HepG2 (cell line): ENCODE measurements at regions not wholly inside any gene's neighbourhood (a gene's known extent, or its start where the extent isn't known, plus 50 kb on each side); places are given as distances from the start of the nearest gene placed in this dataset.

Source experiments
- ATAC-seq: fragments of 200-7000 bp; cut with Tn5 transposase; 3 replicates; pipeline ENCODE4 v1.9.1; 2020; ENCODE audit warnings: mild to moderate bottlenecking, moderate library complexity
- BruUV-seq: library from RNA; stranded (reverse); fragments of 400-500 nt; replicated peaks from 2 replicates; lab custom pipeline; 2021; lab: Mats Ljungman, UMichigan
- CTCF ChIA-PET: fragments of 300-600 bp; formaldehyde crosslinking; extraction: SDS; loops from one replicate; lab custom pipeline; 2021; ENCODE audit warnings: low total read pairs, inconsistent platforms, low intra/inter-chr PET ratio; lab: Yijun Ruan, JAX
- POLR2A ChIA-PET: fragments of 350-600 bp; sonication (Branson Sonifier 250); formaldehyde crosslinking; loops from one replicate; lab custom pipeline; 2020; ENCODE audit warnings: antibody characterized with exemption, inconsistent platforms; lab: Yijun Ruan, JAX
- DNase-seq: peaks from one replicate; pipeline ENCODE4 v3.0.0-alpha.2; 2015; ENCODE audit warnings: low spot score
- FAIRE-seq: peaks from 3 replicates; lab custom pipeline; 2011; peaks lifted over from hg19 to GRCh38; lab: Jason Lieb, UNC
- H2AFZ ChIP-seq: one replicate; pipeline ENCODE4 v1.6.1; 2011; ENCODE audit warnings: low read length, inconsistent platforms
- H3K27ac ChIP-seq: fragments of 300-600 bp; 3 replicates; pipeline ENCODE4 v1.8.0; 2011; ENCODE audit warnings: mixed run types, mild to moderate bottlenecking, mixed read lengths, low read length, inconsistent platforms; ENCODE audit not compliant: insufficient read depth; ENCODE audit errors: extremely low read length
- H3K27me3 ChIP-seq, 2 experiments: fragments of 200-600 bp in 1 of 2; 2 replicates in 1 of 2; 3 replicates in 1 of 2; pipeline versions ENCODE4 v1.6.0 to v1.8.0; 2011; ENCODE audit warnings: low read length in 2 of 2, mild to moderate bottlenecking in 2 of 2, moderate library complexity in 2 of 2, inconsistent platforms in 1 of 2; ENCODE audit not compliant: insufficient read depth in 2 of 2, control insufficient read depth in 1 of 2
- H3K36me3 ChIP-seq, 2 experiments: fragments of 200-600 bp in 1 of 2; replicated peaks in 1 of 2; 2 replicates in 1 of 2; 3 replicates in 1 of 2; pipeline versions ENCODE4 v1.5.1 to v1.8.0; 2011; ENCODE audit warnings: low read length in 2 of 2, inconsistent platforms in 1 of 2; ENCODE audit not compliant: insufficient read depth in 2 of 2, control insufficient read depth in 1 of 2
- H3K4me1 ChIP-seq: 2 replicates; pipeline ENCODE4 v1.5.1; 2012; ENCODE audit warnings: low read length, inconsistent platforms; ENCODE audit not compliant: insufficient read depth
- H3K4me2 ChIP-seq: 2 replicates; pipeline ENCODE4 v1.6.0; 2011; ENCODE audit warnings: low read depth, low read length, inconsistent platforms
- H3K4me3 ChIP-seq, 3 experiments: fragments of 200-600 bp in 1 of 3; sonication (generic), shearing (Covaris generic) in 1 of 3; replicated peaks in 1 of 3; 2 replicates each; pipeline ENCODE4 v1.5.1; 2011 to 2016; ENCODE audit warnings: low read length in 3 of 3, inconsistent platforms in 2 of 3, low read depth in 2 of 3, mild to moderate bottlenecking in 2 of 3, control low read depth in 1 of 3, mixed read lengths in 1 of 3; ENCODE audit not compliant: insufficient read depth in 1 of 3
- H3K79me2 ChIP-seq: one replicate; pipeline ENCODE4 v1.6.1; 2011; ENCODE audit warnings: low read length, inconsistent platforms; ENCODE audit not compliant: insufficient read depth
- H3K9ac ChIP-seq: 2 replicates; pipeline ENCODE4 v1.6.0; 2011; ENCODE audit warnings: mild to moderate bottlenecking, low read depth, low read length, inconsistent platforms; ENCODE audit not compliant: insufficient read depth
- H3K9me3 ChIP-seq: 2 replicates; pipeline ENCODE4 v1.5.1; 2012; ENCODE audit warnings: mild to moderate bottlenecking, low read length
- H4K20me1 ChIP-seq: 2 replicates; pipeline ENCODE4 v1.6.0; 2011; ENCODE audit warnings: inconsistent platforms, mild to moderate bottlenecking, low read length, moderate library complexity; ENCODE audit not compliant: insufficient read depth
- ISX ChIP-seq: sonication (generic); formaldehyde crosslinking; conservative IDR thresholded peaks from 2 replicates; pipeline ENCODE4 v1.5.0; 2020; ENCODE audit warnings: missing genetic modification reagents
- MIER3 ChIP-seq: IDR thresholded peaks from 2 replicates; pipeline ENCODE4 v1.6.1; 2016; ENCODE audit warnings: missing compliant biosample characterization, borderline replicate concordance
- ZNF205 ChIP-seq: IDR thresholded peaks from 2 replicates; pipeline ENCODE4 v1.6.1; 2018; ENCODE audit warnings: missing biosample characterization, missing genetic modification reagents
- ZNF367 ChIP-seq: sonication (generic); formaldehyde crosslinking; IDR thresholded peaks from 2 replicates; pipeline ENCODE4 v1.4.0; 2020; ENCODE audit warnings: missing genetic modification reagents, borderline replicate concordance
- ZNF556 ChIP-seq: sonication (generic); formaldehyde crosslinking; IDR thresholded peaks from 2 replicates; pipeline ENCODE4 v1.4.0; 2020; ENCODE audit warnings: mild to moderate bottlenecking, missing genetic modification reagents, borderline replicate concordance
- ZNF619 ChIP-seq: sonication (generic); formaldehyde crosslinking; IDR thresholded peaks from 2 replicates; pipeline ENCODE4 v1.4.0; 2020; ENCODE audit warnings: mild to moderate bottlenecking, missing genetic modification reagents
- ZNF768 ChIP-seq: sonication (generic); formaldehyde crosslinking; IDR thresholded peaks from 2 replicates; pipeline ENCODE4 v1.4.0; 2020; ENCODE audit warnings: missing genetic modification reagents
- ZXDC ChIP-seq: sonication (generic); formaldehyde crosslinking; IDR thresholded peaks from 2 replicates; pipeline ENCODE4 v1.5.0; 2020; ENCODE audit warnings: mild to moderate bottlenecking, missing genetic modification reagents
- WGBS: methylation state at CpG from one replicate; pipeline ENCODE4 v1.1.6; 2017; ENCODE audit warnings: low lambda C conversion rate; 5-methylcytosine and 5-hydroxymethylcytosine counted together
- in situ Hi-C: cut with HindIII; loops from 2 replicates; pipeline ENCODE4 v1.10.0; 2017; ENCODE audit warnings: low pct_unique_long_range_greater_than_20kb; ENCODE audit not compliant: extremely low pct_ligation_motif_present
- intact Hi-C: fragments of 100-400 bp; cut with micrococcal nuclease; formaldehyde crosslinking; loops from one replicate; pipeline ENCODE4 v1.10.0; 2022; ENCODE audit not compliant: unreplicated experiment

- POLR2A ChIA-PET: no interaction called here
- no peaks in the 10 kb centered on the region for H4K20me1 ChIP-seq
- H3K27me3 ChIP-seq: no peaks in the 10 kb centered on the region; a peak in 1 of 5 replicates
- H3K4me1 ChIP-seq: no peaks in the 10 kb centered on the region
- ATAC-seq: no peak
- no peak for DNase-seq
- H3K4me2 ChIP-seq: no peak overlapping the region
- H3K27ac ChIP-seq: no peak overlapping the region
- no peak for FAIRE-seq
- H3K9me3 ChIP-seq: peaks cover 7% of the 10 kb centered on the region
- CTCF ChIA-PET: interaction anchor here (2.2 kb wide), 1 partner anchor 446 kb away, joined by 17 read pairs; no protein-coding TSS in a partner anchor
- H2AFZ ChIP-seq: no peak overlapping the region
- no peaks in the 10 kb centered on the region for H3K79me2 ChIP-seq
- in situ Hi-C loops: loop anchor here (5.0 kb wide), 1 partner anchor 444 kb away; no protein-coding TSS in a partner anchor
- WGBS: 52% methylated on average over 2 of the region's 2 CpGs
- TF ChIP-seq ZNF205 (CRISPR knock-in tag): no peak
- peak; percentile 76; the same call in 1 of the 2 replicates for TF ChIP-seq ZNF768 (CRISPR knock-in tag)
- no peak overlapping the region for H3K4me3 ChIP-seq
- no peak overlapping the region for H3K9ac ChIP-seq
- BruUV-seq: no TSS peak
- no peaks in the 10 kb centered on the region for H3K36me3 ChIP-seq
- intact Hi-C loops: no loop called here
Measured at GRCh38 chr20:56996533-56996932, 269.9 kb downstream of the BMP7 start.

- FAIRE-seq (no peak), ATAC-seq (no peak), DNase-seq (no peak)
- no peak overlapping the region for H3K9ac ChIP-seq
- H3K9me3 ChIP-seq: peaks cover 7% of the 10 kb centered on the region
- H2AFZ ChIP-seq: no peak overlapping the region
- H4K20me1 ChIP-seq: no peaks in the 10 kb centered on the region
- no peaks in the 10 kb centered on the region for H3K36me3 ChIP-seq
- H3K4me2 ChIP-seq: no peak overlapping the region
- CTCF ChIA-PET: no interaction called here
- TF ChIP-seq ZNF619 (CRISPR knock-in tag): no peak
- no peak for TF ChIP-seq ZXDC
- no peak for TF ChIP-seq ZNF367
- no peak for TF ChIP-seq ZNF556
- no peak for TF ChIP-seq MIER3 (CRISPR knock-in tag)
- TF ChIP-seq ISX (CRISPR knock-in tag): no peak
- H3K27me3 ChIP-seq: no peaks in the 10 kb centered on the region
- H3K4me1 ChIP-seq: no peaks in the 10 kb centered on the region
- WGBS: 7% methylated on average over 3 of the region's 3 CpGs
- POLR2A ChIA-PET: no interaction called here
- H3K79me2 ChIP-seq: no peaks in the 10 kb centered on the region
- H3K27ac ChIP-seq: no peak overlapping the region
- intact Hi-C loops (no loop called here), in situ Hi-C loops (loop anchor here (5.0 kb wide), 1 partner anchor 446 kb away; no protein-coding TSS in a partner anchor)
- H3K4me3 ChIP-seq: no peak overlapping the region
- no TSS peak for BruUV-seq
Measured at GRCh38 chr20:56998438-56998837, 268.0 kb downstream of the BMP7 start.
